ENCODE measurements at regions not wholly inside any gene's neighbourhood (a gene's known extent, or its start where the extent isn't known, plus 50 kb on each side); places are given as distances from the start of the nearest gene placed in this dataset.

- 93 to 100% (median 98%) methylated on average over 1 of the region's 1 CpG for WGBS, 3 donors
- ATAC-seq (no peak), DNase-seq (no peak)
- H3K9me3 ChIP-seq: no peaks in the 10 kb centered on the region
- H3K36me3 ChIP-seq (ENCODE audit: insufficient read depth in 1 of 2, low read depth in 1 of 2): no peaks in the 10 kb centered on the region
- no peak overlapping the region for H3K4me3 ChIP-seq
- H3K4me1 ChIP-seq: no peaks in the 10 kb centered on the region
- intact Hi-C loops (cut with DNase I): no loop called here
- TF ChIP-seq CTCF (IDR thresholded peaks at IDR 0.05): no peak
- H3K27ac ChIP-seq: no peak overlapping the region
- peaks cover 0 to 6% (median 0%) of the 10 kb centered on the region in 3 donors for H3K27me3 ChIP-seq (ENCODE audit: insufficient read depth in 3 of 3, low read length in 2 of 3)
Observed at GRCh38 chr10:78193189-78193588, 159.5 kb downstream of the RPS24 start.

GRCh38 chr10:78194050-78194449, 160.4 kb downstream of the RPS24 start:
- intact Hi-C loops (cut with DNase I): no loop called here
- WGBS, 3 donors: 69 to 94% (median 92%) methylated on average over 4 of the region's 4 CpGs
- no peak for TF ChIP-seq CTCF (IDR thresholded peaks at IDR 0.05)

GRCh38 chr10:78194539-78195402, 161.1 kb downstream of the RPS24 start:
- H3K9me3 ChIP-seq: no peaks in the 10 kb centered on the region
- H3K27ac ChIP-seq: no peak overlapping the region
- H3K27me3 ChIP-seq (ENCODE audit: insufficient read depth in 3 of 3, low read length in 2 of 3): peaks cover 0 to 6% (median 0%) of the 10 kb centered on the region in 3 donors
- H3K4me3 ChIP-seq: no peak overlapping the region
- no peaks in the 10 kb centered on the region for H3K36me3 ChIP-seq (ENCODE audit: insufficient read depth in 1 of 2, low read depth in 1 of 2)
- no peaks in the 10 kb centered on the region for H3K4me1 ChIP-seq
- ATAC-seq (no peak), DNase-seq (no peak)
- 79 to 83% (median 81%) methylated on average over 10 of the region's 10 CpGs for WGBS, 3 donors
- intact Hi-C loops (cut with DNase I): no loop called here
- TF ChIP-seq CTCF (IDR thresholded peaks at IDR 0.05): no peak

More at GRCh38 chr10:78194050-78194449, 160.4 kb downstream of the RPS24 start:
- no peak overlapping the region for H3K27ac ChIP-seq
- H3K9me3 ChIP-seq: no peaks in the 10 kb centered on the region
- ATAC-seq (no peak), DNase-seq (no peak)
- peaks cover 0 to 6% (median 0%) of the 10 kb centered on the region in 3 donors for H3K27me3 ChIP-seq (ENCODE audit: insufficient read depth in 3 of 3, low read length in 2 of 3)
- no peak overlapping the region for H3K4me3 ChIP-seq
- no peaks in the 10 kb centered on the region for H3K36me3 ChIP-seq (ENCODE audit: insufficient read depth in 1 of 2, low read depth in 1 of 2)
- no peaks in the 10 kb centered on the region for H3K4me1 ChIP-seq

GRCh38 chr10:78196396-78196795, 162.7 kb downstream of the RPS24 start:
- DNase-seq: no peak
- H3K36me3 ChIP-seq (ENCODE audit: insufficient read depth in 1 of 2, low read depth in 1 of 2): no peaks in the 10 kb centered on the region
- intact Hi-C loops (cut with DNase I): no loop called here
- WGBS, 3 donors: 61 to 71% (median 68%) methylated on average over 4 of the region's 4 CpGs
- H3K4me3 ChIP-seq: no peak overlapping the region
- no peaks in the 10 kb centered on the region for H3K4me1 ChIP-seq
- no peak overlapping the region for H3K27ac ChIP-seq
- H3K27me3 ChIP-seq (ENCODE audit: insufficient read depth in 3 of 3, low read length in 2 of 3): peaks cover 0 to 6% (median 0%) of the 10 kb centered on the region in 3 donors
- no peak for TF ChIP-seq CTCF (IDR thresholded peaks at IDR 0.05)
- no peak for ATAC-seq
- no peaks in the 10 kb centered on the region for H3K9me3 ChIP-seq
